Loucy (cell line): ENCODE measurements at regions not wholly inside any gene's neighbourhood (a gene's known extent, or its start where the extent isn't known, plus 50 kb on each side); places are given as distances from the start of the nearest gene placed in this dataset.

Experiments
- CTCF ChIP-seq: fragments of 200-600 bp; sonication (generic); conservative IDR thresholded peaks from 2 replicates; pipeline ENCODE4 v1.5.1; 2014; ENCODE audit warnings: mild to moderate bottlenecking, antibody characterized with exemption, low read length
- EZH2phosphoT487 ChIP-seq: fragments of 200-600 bp; IDR thresholded peaks from 2 replicates; pipeline ENCODE4 v1.6.1; 2018; ENCODE audit warnings: antibody characterized with exemption, mild to moderate bottlenecking, moderate library complexity, borderline replicate concordance

GRCh38 chr16:66238696-66239095 lies 127.8 kb upstream of the CDH5 start:
- TF ChIP-seq EZH2phosphoT487: no peak
- TF ChIP-seq CTCF: no peak
